GM12878 (cell line): ENCODE measurements at regions not wholly inside any gene's neighbourhood (a gene's known extent, or its start where the extent isn't known, plus 50 kb on each side); places are given as distances from the start of the nearest gene placed in this dataset.

Experiments
- ATAC-seq: fragments of 200-7000 bp; cut with Tn5 transposase; 3 replicates; pipeline ENCODE4 v1.9.1; 2020; ENCODE audit warnings: mild to moderate bottlenecking, moderate library complexity
- BruUV-seq: library from RNA; stranded (reverse); fragments of 400-500 nt; replicated peaks from 2 replicates; lab custom pipeline; 2021; lab: Mats Ljungman, UMichigan
- CTCF ChIA-PET: fragments of 300-600 bp; sonication (Branson Sonifier 250); formaldehyde crosslinking; extraction: SDS; loops from one replicate; lab custom pipeline; 2021; ENCODE audit warnings: inconsistent platforms; lab: Yijun Ruan, JAX
- POLR2A ChIA-PET: fragments of 350-600 bp; formaldehyde crosslinking; extraction: SDS; loops from one replicate; lab custom pipeline; 2021; ENCODE audit warnings: inconsistent platforms; lab: Charles Lee
- RAD21 ChIA-PET: fragments of 300-600 bp; sonication (Branson Sonifier 250); formaldehyde crosslinking; loops from one replicate; lab custom pipeline; 2023; ENCODE audit warnings: antibody characterized with exemption; ENCODE audit not compliant: unreplicated experiment; lab: Charles Lee
- SMC1A ChIA-PET: fragments of 300-600 bp; sonication (Branson Sonifier 250); formaldehyde crosslinking; loops from one replicate; lab custom pipeline; 2023; ENCODE audit not compliant: unreplicated experiment, uncharacterized antibody; lab: Charles Lee
- DNase-seq: peaks from one replicate; pipeline ENCODE4 v3.0.0-alpha.2; 2011; ENCODE audit warnings: low read depth, low spot score
- FAIRE-seq: peaks from 3 replicates; lab custom pipeline; 2011; peaks lifted over from hg19 to GRCh38; lab: Jason Lieb, UNC
- H2AFZ ChIP-seq: 2 replicates; pipeline ENCODE4 v1.6.0; 2011; ENCODE audit warnings: low read depth, low read length, control low read depth; ENCODE audit not compliant: control insufficient read depth
- H3K27ac ChIP-seq: 2 replicates; pipeline ENCODE4 v1.5.1; 2011; ENCODE audit warnings: control low read depth; ENCODE audit not compliant: control insufficient read depth, insufficient read depth
- H3K27me3 ChIP-seq, 2 experiments: replicated peaks in 1 of 2; 2 replicates each; pipeline versions ENCODE4 v1.6.0 to v1.6.1; 2011; ENCODE audit warnings: low read length in 1 of 2; ENCODE audit not compliant: control insufficient read depth in 2 of 2, insufficient read depth in 2 of 2
- H3K36me3 ChIP-seq, 2 experiments: 2 replicates each; pipeline ENCODE4 v1.5.1; 2011; ENCODE audit warnings: low read length in 1 of 2; ENCODE audit not compliant: control insufficient read depth in 2 of 2, insufficient read depth in 2 of 2
- H3K4me1 ChIP-seq: 2 replicates; pipeline ENCODE4 v1.6.1; 2011; ENCODE audit warnings: mild to moderate bottlenecking, low read length, moderate library complexity, mixed read lengths; ENCODE audit not compliant: control insufficient read depth, insufficient read depth
- H3K4me2 ChIP-seq: 2 replicates; pipeline ENCODE4 v1.6.0; 2011; ENCODE audit warnings: control low read depth; ENCODE audit not compliant: control insufficient read depth, insufficient read depth
- H3K4me3 ChIP-seq: fragments of 200-600 bp; sonication (generic); 2 replicates; pipeline ENCODE4 v1.5.1; 2016
- H3K79me2 ChIP-seq: 2 replicates; pipeline ENCODE4 v1.6.0; 2011; ENCODE audit warnings: low read length; ENCODE audit not compliant: control insufficient read depth, insufficient read depth
- H3K9ac ChIP-seq: 2 replicates; pipeline ENCODE4 v1.8.0; 2011; ENCODE audit warnings: low read length, control low read depth, mixed read lengths; ENCODE audit not compliant: control insufficient read depth, insufficient read depth
- H3K9me3 ChIP-seq: replicated peaks from 3 replicates; pipeline ENCODE4 v1.5.1; 2011; ENCODE audit warnings: mild to moderate bottlenecking, low read length; ENCODE audit not compliant: control insufficient read depth, insufficient read depth
- H4K20me1 ChIP-seq: 2 replicates; pipeline ENCODE4 v1.6.0; 2011; ENCODE audit not compliant: control insufficient read depth, insufficient read depth
- BMI1 ChIP-seq: fragments of 450-650 bp; IDR thresholded peaks from 2 replicates; pipeline ENCODE4 v1.6.1; 2016; ENCODE audit warnings: mild to moderate bottlenecking, moderate library complexity, borderline replicate concordance
- CEBPB ChIP-seq, 2 experiments: fragments of 150-350 bp in 1 of 2; IDR thresholded peaks; 2 replicates each; pipeline ENCODE4 v1.6.1; 2012 to 2014; ENCODE audit warnings: low read depth in 2 of 2, low read length in 2 of 2, borderline replicate concordance in 1 of 2, inconsistent platforms in 1 of 2
- CHD1 ChIP-seq: IDR thresholded peaks from 2 replicates; pipeline ENCODE4 v1.6.1; 2012; ENCODE audit warnings: low read depth, low read length, improper control_type of control experiment
- EGR1 ChIP-seq, 2 experiments: IDR thresholded peaks; 1 replicate in 1 of 2; 2 replicates in 1 of 2; pipeline ENCODE4 v1.6.1; 2011 to 2012; ENCODE audit warnings: low read depth in 2 of 2, low read length in 2 of 2, borderline replicate concordance in 1 of 2, mild to moderate bottlenecking in 1 of 2, moderate library complexity in 1 of 2
- GATAD2B ChIP-seq: fragments of 450-650 bp; conservative IDR thresholded peaks from 2 replicates; pipeline ENCODE4 v1.6.1; 2017; ENCODE audit warnings: low read depth, mild to moderate bottlenecking, moderate library complexity
- HDAC6 ChIP-seq: fragments of 200-600 bp; sonication (generic); IDR thresholded peaks from one replicate; pipeline ENCODE4 v1.8.0; 2017; ENCODE audit warnings: antibody characterized with exemption; ENCODE audit not compliant: unreplicated experiment
- KDM1A ChIP-seq: fragments of 200-600 bp; sonication (generic); IDR thresholded peaks from 2 replicates; pipeline ENCODE4 v1.6.1; 2016; ENCODE audit warnings: borderline replicate concordance
- LARP7 ChIP-seq: fragments of 450-650 bp; IDR thresholded peaks from 2 replicates; pipeline ENCODE4 v1.6.1; 2017; ENCODE audit warnings: mild to moderate bottlenecking
- PKNOX1 ChIP-seq: fragments of 450-650 bp; IDR thresholded peaks from 2 replicates; pipeline ENCODE4 v1.6.1; 2016; ENCODE audit warnings: mild to moderate bottlenecking
- RB1 ChIP-seq: fragments of 450-650 bp; formaldehyde crosslinking; IDR thresholded peaks from 2 replicates; pipeline ENCODE4 v1.6.1; 2017; ENCODE audit warnings: mild to moderate bottlenecking, borderline replicate concordance
- STAT3 ChIP-seq: IDR thresholded peaks from 2 replicates; pipeline ENCODE4 v1.6.1; 2011; ENCODE audit warnings: low read depth, low read length, improper control_type of control experiment
- ZNF217 ChIP-seq: fragments of 450-650 bp; IDR thresholded peaks from 2 replicates; pipeline ENCODE4 v1.6.1; 2017; ENCODE audit warnings: antibody characterized with exemption, mild to moderate bottlenecking
- ZNF24 ChIP-seq: fragments of 450-650 bp; IDR thresholded peaks from 2 replicates; pipeline ENCODE4 v1.6.1; 2017; ENCODE audit warnings: antibody characterized with exemption, mild to moderate bottlenecking
- ZNF622 ChIP-seq: fragments of 450-650 bp; IDR thresholded peaks from 2 replicates; pipeline ENCODE4 v1.6.1; 2017; ENCODE audit warnings: mild to moderate bottlenecking, inconsistent platforms
- in situ Hi-C: fragments of 300-500 bp; cut with MboI; formaldehyde crosslinking; loops from 9 replicates; pipeline ENCODE4 v1.14.3; 2018; ENCODE audit warnings: mixed read lengths
- intact Hi-C: fragments of 100-400 bp; cut with micrococcal nuclease; formaldehyde crosslinking; loops from one replicate; pipeline ENCODE4 v1.14.2; 2022; ENCODE audit not compliant: unreplicated experiment
- TF ChIP-seq, protein P1 (sequence below): fragments of 450-650 bp; IDR thresholded peaks from 2 replicates; pipeline ENCODE4 v1.6.1; 2018; ENCODE audit warnings: borderline replicate concordance, mild to moderate bottlenecking; ENCODE audit not compliant: partially characterized antibody

GRCh38 chr2:180559038-180559437, 421.4 kb upstream of the UBE2E3 start:
- BruUV-seq: no TSS peak
- in situ Hi-C loops: no loop called here
- ChIA-PET CTCF (no interaction called here), RAD21 (no interaction called here), SMC1A (interaction anchor here (0.8 kb wide), 1 partner anchor 12 kb away, joined by 3 read pairs; no protein-coding TSS in a partner anchor), POLR2A (no interaction called here)
- Histone ChIP-seq H3K4me1 (no peaks in the 10 kb centered on the region), H3K79me2 (no peaks in the 10 kb centered on the region), H3K27me3 (no peaks in the 10 kb centered on the region), H3K9ac (no peak overlapping the region), H3K9me3 (no peaks in the 10 kb centered on the region), H3K4me2 (no peak overlapping the region), H3K36me3 (no peaks in the 10 kb centered on the region), H4K20me1 (no peaks in the 10 kb centered on the region), H2AFZ (no peak overlapping the region), H3K27ac (no peak overlapping the region), H3K4me3 (no peak overlapping the region)
- FAIRE-seq: no peak
- intact Hi-C loops: no loop called here
- no peak for TF ChIP-seq EGR1 (IDR thresholded peaks at IDR 0.05; ENCODE audit: borderline replicate concordance in 1 of 2, low read depth in 2 of 2, low read length in 2 of 2)
- TF ChIP-seq ZNF217: no peak
- TF ChIP-seq ZNF622: no peak
- TF ChIP-seq ZNF24: no peak
- TF ChIP-seq, protein P1, sequence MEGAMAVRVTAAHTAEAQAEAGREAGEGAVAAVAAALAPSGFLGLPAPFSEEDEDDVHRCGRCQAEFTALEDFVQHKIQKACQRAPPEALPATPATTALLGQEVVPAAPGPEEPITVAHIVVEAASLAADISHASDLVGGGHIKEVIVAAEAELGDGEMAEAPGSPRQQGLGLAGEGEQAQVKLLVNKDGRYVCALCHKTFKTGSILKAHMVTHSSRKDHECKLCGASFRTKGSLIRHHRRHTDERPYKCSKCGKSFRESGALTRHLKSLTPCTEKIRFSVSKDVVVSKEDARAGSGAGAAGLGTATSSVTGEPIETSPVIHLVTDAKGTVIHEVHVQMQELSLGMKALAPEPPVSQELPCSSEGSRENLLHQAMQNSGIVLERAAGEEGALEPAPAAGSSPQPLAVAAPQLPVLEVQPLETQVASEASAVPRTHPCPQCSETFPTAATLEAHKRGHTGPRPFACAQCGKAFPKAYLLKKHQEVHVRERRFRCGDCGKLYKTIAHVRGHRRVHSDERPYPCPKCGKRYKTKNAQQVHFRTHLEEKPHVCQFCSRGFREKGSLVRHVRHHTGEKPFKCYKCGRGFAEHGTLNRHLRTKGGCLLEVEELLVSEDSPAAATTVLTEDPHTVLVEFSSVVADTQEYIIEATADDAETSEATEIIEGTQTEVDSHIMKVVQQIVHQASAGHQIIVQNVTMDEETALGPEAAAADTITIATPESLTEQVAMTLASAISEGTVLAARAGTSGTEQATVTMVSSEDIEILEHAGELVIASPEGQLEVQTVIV: no peak
- no peak for TF ChIP-seq PKNOX1
- no peak for TF ChIP-seq HDAC6
- no peak for TF ChIP-seq BMI1
- no peak for TF ChIP-seq KDM1A
- no peak for TF ChIP-seq RB1
- TF ChIP-seq CEBPB (IDR thresholded peaks at IDR 0.05; ENCODE audit: borderline replicate concordance in 1 of 2, low read depth in 2 of 2, low read length in 2 of 2): no peak
- no peak for TF ChIP-seq GATAD2B
- TF ChIP-seq LARP7: no peak
- TF ChIP-seq STAT3: no peak
- no peak for TF ChIP-seq CHD1
- no peak for ATAC-seq
- DNase-seq: no peak
